GM21381 (cell line): ENCODE measurements at regions not wholly inside any gene's neighbourhood (a gene's known extent, or its start where the extent isn't known, plus 50 kb on each side); places are given as distances from the start of the nearest gene placed in this dataset.
A peak's percentile ranks its signal among the peaks of the same experiment; 100 is the strongest.
"Not testable (repeated sequence)": the region's sequence is repeated elsewhere in the genome, so short reads cannot be mapped to it uniquely, and the experiment has no call there.

Experiments
- ATAC-seq: cut with Tn5 transposase; IDR thresholded peaks from one replicate; pipeline ENCODE4 v1.9.1; 2021; ENCODE audit warnings: mild to moderate bottlenecking, moderate library complexity; ENCODE audit not compliant: unreplicated experiment

GRCh38 chr6:141790921-141791320, 341.8 kb upstream of the GJE1 start:
- ATAC-seq = no peak

- no peak for ATAC-seq
These were observed 344.6 kb upstream of the GJE1 start for GRCh38 chr6:141788096-141788495.

DNA sequence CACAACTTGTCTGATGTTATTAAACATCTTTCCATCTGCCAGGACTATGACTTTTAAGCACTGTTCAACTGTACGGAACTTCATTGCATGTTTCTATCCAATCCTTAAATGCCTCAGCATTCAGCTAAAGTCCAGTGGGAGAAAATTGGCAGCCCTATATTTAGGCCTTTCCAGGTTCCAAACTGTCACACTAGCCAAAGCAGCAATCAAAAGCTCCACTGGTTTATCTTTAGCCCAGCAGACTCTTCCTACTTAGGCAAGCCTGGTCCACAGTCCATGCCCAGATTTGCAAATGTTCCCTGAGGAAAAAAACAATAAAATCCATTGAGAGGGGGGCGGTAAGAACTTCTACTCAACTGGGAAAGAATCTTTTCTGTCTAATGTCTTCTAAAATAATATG, 349.1 kb upstream of the GJE1 start:
- ATAC-seq = no peak

- ATAC-seq = no peak
These were observed 352.4 kb upstream of the GJE1 start for GRCh38 chr6:141780296-141780695.

DNA sequence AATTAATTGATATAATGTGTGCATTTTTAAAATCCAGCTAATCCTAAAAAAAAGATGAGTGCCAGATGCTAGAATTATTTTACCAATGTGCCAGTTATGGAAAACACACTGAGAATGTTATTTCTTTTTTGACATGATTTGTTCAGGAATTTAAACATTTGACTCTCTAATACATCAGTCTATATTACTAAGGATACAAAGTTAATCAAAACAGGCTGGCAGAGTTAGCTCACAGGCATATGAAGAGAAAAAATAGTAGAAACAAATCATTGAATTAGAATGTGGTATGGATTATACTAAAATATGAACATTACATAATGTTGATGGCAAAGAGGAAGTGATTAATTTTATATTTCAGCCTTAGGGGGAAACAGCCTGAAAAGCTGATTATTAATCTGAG, 368.3 kb upstream of the GJE1 start:
- ATAC-seq = no peak

GRCh38 chr6:141758430-141758829, 374.3 kb upstream of the GJE1 start:
- ATAC-seq = no peak

GRCh38 chr6:141753180-141753579, 379.5 kb upstream of the GJE1 start:
- ATAC-seq = no peak

DNA sequence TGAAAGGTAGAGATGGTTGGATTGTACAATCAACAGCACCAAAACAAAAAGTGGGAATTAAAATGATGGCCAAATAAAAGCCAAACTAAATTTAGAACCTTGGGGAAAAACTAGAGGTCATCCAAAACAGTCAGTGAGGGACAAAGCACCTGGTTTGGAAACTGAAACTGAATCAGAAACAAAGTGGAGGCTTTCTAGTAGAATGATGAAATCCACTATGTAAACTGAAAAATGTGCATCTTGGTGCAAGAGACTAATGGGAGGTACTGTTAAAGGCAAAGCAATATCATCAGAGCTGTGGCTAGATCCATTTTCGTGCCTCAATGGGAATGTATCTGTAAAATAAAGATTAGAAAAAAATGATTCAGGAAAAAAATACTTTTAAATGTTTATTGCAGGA, 380.0 kb upstream of the GJE1 start:
- ATAC-seq = peak; percentile 79

- not testable (repeated sequence) for ATAC-seq
These were observed 386.4 kb upstream of the GJE1 start for GRCh38 chr6:141746324-141746723.

DNA sequence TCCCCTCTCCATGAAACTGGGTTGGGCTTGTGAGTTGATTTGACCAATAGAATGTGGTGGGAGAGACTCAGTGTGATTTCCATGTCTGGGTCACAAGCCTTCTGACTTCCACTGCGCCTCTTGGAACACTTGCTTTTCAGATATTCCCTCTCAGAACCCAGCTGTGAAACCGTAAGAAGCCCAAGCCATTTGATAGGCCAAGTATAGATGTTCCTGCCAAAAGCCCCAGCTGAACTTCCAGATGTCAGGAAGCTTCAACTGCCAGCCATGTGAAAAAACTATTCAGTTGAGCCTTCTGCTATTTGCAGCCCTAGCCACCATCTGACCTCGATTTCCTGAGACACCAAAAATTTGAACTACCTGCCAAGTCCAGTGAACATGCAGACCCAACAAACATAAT, 387.8 kb upstream of the GJE1 start:
- no peak for ATAC-seq

- no peak for ATAC-seq
These were observed 388.4 kb upstream of the GJE1 start for GRCh38 chr6:141744194-141744925.

- no peak for ATAC-seq
These were observed 396.6 kb upstream of the GJE1 start for GRCh38 chr6:141736104-141736503.

DNA sequence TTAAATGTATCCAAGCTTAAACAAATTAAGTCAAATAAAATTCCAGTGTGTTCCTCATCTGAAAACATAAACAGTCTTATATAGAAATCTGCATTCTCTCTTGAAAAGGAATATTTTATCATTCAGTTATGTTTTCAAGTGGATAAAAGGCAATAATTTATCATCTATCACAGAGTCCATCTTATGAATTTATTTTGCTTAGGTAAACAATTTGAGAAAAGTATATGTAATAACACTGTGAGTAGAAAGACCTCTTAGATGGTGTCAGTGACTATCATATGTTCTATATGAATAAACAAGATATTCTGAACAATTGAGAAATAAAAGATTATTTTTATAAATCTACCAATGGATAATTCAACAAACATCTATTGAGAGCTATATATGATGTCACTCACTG, 397.6 kb upstream of the GJE1 start:
- ATAC-seq = no peak

GRCh38 chr6:141734071-141734840, 398.5 kb upstream of the GJE1 start:
- ATAC-seq = no peak

DNA sequence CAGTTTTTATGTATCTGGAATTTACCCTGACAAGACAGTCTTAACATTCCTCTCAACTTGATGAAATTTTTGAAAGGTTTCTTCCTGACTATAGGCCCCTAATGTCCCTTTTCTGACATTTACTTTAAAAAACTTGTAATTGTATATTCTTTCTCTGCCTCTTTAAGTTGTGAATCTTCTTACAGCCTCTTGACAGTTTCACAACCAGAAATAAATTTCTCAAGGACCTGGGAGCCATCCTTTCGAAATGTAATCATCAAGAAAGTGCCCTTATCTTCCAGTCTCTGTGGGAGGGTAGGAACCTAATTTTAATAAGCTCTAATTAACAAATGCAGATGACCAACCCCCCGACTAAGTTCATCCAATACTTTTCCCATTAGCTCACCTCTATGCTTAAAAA, 403.6 kb upstream of the GJE1 start:
- ATAC-seq = no peak

GRCh38 chr6:141728330-141728729, 404.4 kb upstream of the GJE1 start:
- ATAC-seq = no peak

GRCh38 chr6:141726248-141726647, 406.5 kb upstream of the GJE1 start:
- ATAC-seq = no peak

DNA sequence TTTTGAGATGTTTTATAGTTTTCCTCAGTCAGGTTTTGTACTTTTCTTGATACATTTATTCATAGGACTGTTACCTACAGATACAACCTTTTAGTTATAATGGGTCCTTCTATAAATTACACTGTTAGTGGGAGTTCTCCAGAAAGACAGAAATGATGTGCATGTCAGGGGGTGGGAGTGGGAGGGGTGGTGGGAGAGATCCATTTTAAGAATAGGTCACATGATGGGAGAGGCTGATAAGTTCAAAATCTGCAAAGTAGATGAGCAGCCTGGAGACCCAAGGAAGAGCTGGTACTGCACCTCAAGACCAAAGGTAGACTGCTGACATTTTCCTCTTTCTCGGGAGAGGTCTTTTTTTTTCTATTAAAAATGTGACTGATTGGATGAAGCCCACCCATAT, 408.0 kb upstream of the GJE1 start:
- ATAC-seq = no peak

- ATAC-seq = no peak
These were observed 413.2 kb upstream of the GJE1 start for GRCh38 chr6:141719476-141719875.

DNA sequence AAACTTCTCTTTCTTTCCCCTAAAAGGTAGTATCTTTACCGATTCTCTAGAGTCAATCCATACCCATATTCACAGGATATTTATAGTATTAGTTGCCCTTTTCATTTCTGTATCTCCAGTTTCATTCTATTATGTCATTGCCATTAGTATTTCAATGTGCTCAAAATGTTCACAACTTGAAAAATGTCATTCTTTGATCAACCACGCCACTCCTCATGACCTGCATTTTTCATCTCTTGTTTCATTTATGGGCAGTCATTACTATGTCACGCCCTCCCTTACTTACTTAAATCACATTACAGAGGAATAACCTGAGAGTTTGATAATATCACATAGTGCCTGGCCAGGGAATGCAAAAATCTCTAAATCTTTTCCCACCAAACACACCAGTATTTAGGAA, 427.3 kb upstream of the GJE1 start:
- no peak for ATAC-seq

- ATAC-seq = no peak
These were observed 428.6 kb upstream of the GJE1 start for GRCh38 chr6:141704151-141704550.

DNA sequence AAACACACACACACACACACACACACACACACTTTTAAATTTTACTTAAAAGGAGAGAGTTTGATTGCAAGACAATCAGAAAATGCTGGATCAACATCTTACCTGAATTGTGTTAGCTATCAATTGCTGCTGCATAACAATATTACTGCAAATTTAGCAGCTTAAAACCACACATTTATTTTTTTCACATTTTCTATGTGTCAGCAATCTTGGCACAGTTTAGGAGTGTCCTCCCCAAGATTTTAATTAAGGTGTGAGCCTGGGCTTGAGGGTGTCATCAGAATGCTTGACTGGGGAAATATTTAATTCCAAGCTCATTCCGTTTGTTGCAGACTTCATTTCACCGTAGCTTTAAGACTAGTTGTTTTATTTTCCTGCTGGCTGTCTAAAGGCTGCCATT, 431.0 kb upstream of the GJE1 start:
- no peak for ATAC-seq

DNA sequence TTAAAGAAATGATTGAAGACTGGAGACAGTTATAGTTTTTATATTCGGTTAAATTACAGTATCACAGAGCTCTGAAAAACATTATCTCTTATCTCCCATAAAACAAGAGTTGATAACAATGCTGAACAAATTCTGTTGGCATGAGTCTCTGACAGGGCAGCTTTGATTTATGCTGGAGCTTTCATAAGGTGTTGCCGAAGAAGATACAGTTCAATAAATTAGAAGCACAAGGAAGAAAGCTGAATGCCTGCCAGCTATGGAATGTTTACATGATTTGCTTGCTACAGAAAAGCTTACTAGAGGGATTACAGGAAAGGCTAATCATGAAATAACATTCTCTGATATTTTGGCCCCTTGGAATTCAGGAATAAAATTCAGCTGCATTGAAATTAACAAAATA, 431.9 kb upstream of the GJE1 start:
- ATAC-seq = no peak
